WTC11 (cell line): ENCODE measurements at regions not wholly inside any gene's neighbourhood (a gene's known extent, or its start where the extent isn't known, plus 50 kb on each side); places are given as distances from the start of the nearest gene placed in this dataset.

Source experiments
- ATAC-seq: fragments of 200-7000 bp; cut with Tn5 transposase; 2 replicates; pipeline ENCODE4 v1.10.0; 2021; ENCODE audit warnings: mild to moderate bottlenecking, moderate library complexity
- CTCF ChIA-PET: fragments of 300-600 bp; sonication (Branson Sonifier 250); formaldehyde crosslinking; loops from one replicate; lab custom pipeline; 2021; ENCODE audit warnings: antibody characterized with exemption; lab: Charles Lee
- POLR2A ChIA-PET: fragments of 350-600 bp; sonication (Branson Sonifier 250); formaldehyde crosslinking; loops from one replicate; lab custom pipeline; 2021; ENCODE audit warnings: antibody characterized with exemption; lab: Charles Lee
- DNase-seq: peaks from one replicate; pipeline ENCODE4 v3.0.0; 2021; ENCODE audit warnings: low spot score
- H3K27ac Mint-ChIP-seq: 2 replicates; pipeline ENCODE4 v1.8.0; 2021; ENCODE audit warnings: mixed read lengths
- H3K27me3 Mint-ChIP-seq: 2 replicates; pipeline ENCODE4 v1.8.0; 2021; ENCODE audit warnings: low read depth, mild to moderate bottlenecking, moderate library complexity, mixed read lengths
- H3K36me3 Mint-ChIP-seq: 2 replicates; pipeline ENCODE4 v1.8.0; 2021; ENCODE audit warnings: mixed read lengths
- H3K4me1 Mint-ChIP-seq: 2 replicates; pipeline ENCODE4 v1.8.0; 2022; ENCODE audit warnings: mixed read lengths
- H3K4me3 Mint-ChIP-seq: 2 replicates; pipeline ENCODE4 v1.8.0; 2021; ENCODE audit warnings: mild to moderate bottlenecking, moderate library complexity, mixed read lengths
- H3K9me3 Mint-ChIP-seq: 2 replicates; pipeline ENCODE4 v1.8.0; 2021; ENCODE audit warnings: mixed read lengths
- JAZF1 ChIP-seq: fragments of 250-450 bp; sonication (Bioruptor Pico); IDR thresholded peaks from 2 replicates; pipeline ENCODE4 v1.9.0; 2021; ENCODE audit warnings: moderate library complexity, mild to moderate bottlenecking, inconsistent platforms
- KAT7 ChIP-seq: sonication (generic); formaldehyde crosslinking; IDR thresholded peaks from 2 replicates; pipeline ENCODE4 v1.8.1; 2023; ENCODE audit warnings: missing genetic modification reagents, mild to moderate bottlenecking, borderline replicate concordance
- NFYB ChIP-seq: sonication (generic); formaldehyde crosslinking; conservative IDR thresholded peaks from 2 replicates; pipeline ENCODE4 v1.8.0; 2022; ENCODE audit warnings: low read depth, missing genetic modification reagents
- NR3C1 ChIP-seq: sonication (generic); formaldehyde crosslinking; conservative IDR thresholded peaks from 2 replicates; pipeline ENCODE4 v1.8.1; 2023; ENCODE audit warnings: low read depth, mild to moderate bottlenecking, missing genetic modification reagents
- OVOL2 ChIP-seq: fragments of 250-450 bp; sonication (Bioruptor Pico); IDR thresholded peaks from 2 replicates; pipeline ENCODE4 v1.9.0; 2021; ENCODE audit warnings: mild to moderate bottlenecking, borderline replicate concordance
- PRRX2 ChIP-seq: fragments of 250-450 bp; sonication (Bioruptor Pico); IDR thresholded peaks from 2 replicates; pipeline ENCODE4 v1.8.0; 2021; ENCODE audit warnings: mild to moderate bottlenecking
- RELA ChIP-seq: sonication (generic); formaldehyde crosslinking; IDR thresholded peaks from 2 replicates; pipeline ENCODE4 v1.8.1; 2022; ENCODE audit warnings: missing genetic modification reagents, mild to moderate bottlenecking, borderline replicate concordance
- ZNF219 ChIP-seq: sonication (generic); formaldehyde crosslinking; IDR thresholded peaks from 2 replicates; pipeline ENCODE4 v1.8.0; 2023; ENCODE audit warnings: missing genetic modification reagents, mild to moderate bottlenecking, borderline replicate concordance
- ZNF423 ChIP-seq: fragments of 250-450 bp; sonication (Bioruptor Pico); IDR thresholded peaks from 2 replicates; pipeline ENCODE4 v2.1.2; 2022; ENCODE audit warnings: mild to moderate bottlenecking, moderate library complexity
- TF ChIP-seq, protein P1 (sequence below): sonication (generic); formaldehyde crosslinking; IDR thresholded peaks from 2 replicates; pipeline ENCODE4 v1.8.1; 2022; ENCODE audit warnings: low read depth, mild to moderate bottlenecking, moderate library complexity, missing genetic modification reagents, borderline replicate concordance
- TF ChIP-seq, protein P2 (sequence below): fragments of 250-450 bp; sonication (Bioruptor Pico); conservative IDR thresholded peaks from 2 replicates; pipeline ENCODE4 v1.9.0; 2021; ENCODE audit warnings: mild to moderate bottlenecking
- TF ChIP-seq, protein P3 (sequence below): sonication (generic); formaldehyde crosslinking; IDR thresholded peaks from 2 replicates; pipeline ENCODE4 v1.8.0; 2022; ENCODE audit warnings: mild to moderate bottlenecking, missing genetic modification reagents
- TF ChIP-seq, protein P4 (sequence below): fragments of 250-450 bp; sonication (Bioruptor Pico); IDR thresholded peaks from 2 replicates; pipeline ENCODE4 v1.9.0; 2021; ENCODE audit warnings: moderate library complexity, mild to moderate bottlenecking, inconsistent platforms, borderline replicate concordance
- TF ChIP-seq, protein P5 (sequence below): sonication (generic); formaldehyde crosslinking; IDR thresholded peaks from 2 replicates; pipeline ENCODE4 v1.8.0; 2022; ENCODE audit warnings: missing genetic modification reagents

DNA sequence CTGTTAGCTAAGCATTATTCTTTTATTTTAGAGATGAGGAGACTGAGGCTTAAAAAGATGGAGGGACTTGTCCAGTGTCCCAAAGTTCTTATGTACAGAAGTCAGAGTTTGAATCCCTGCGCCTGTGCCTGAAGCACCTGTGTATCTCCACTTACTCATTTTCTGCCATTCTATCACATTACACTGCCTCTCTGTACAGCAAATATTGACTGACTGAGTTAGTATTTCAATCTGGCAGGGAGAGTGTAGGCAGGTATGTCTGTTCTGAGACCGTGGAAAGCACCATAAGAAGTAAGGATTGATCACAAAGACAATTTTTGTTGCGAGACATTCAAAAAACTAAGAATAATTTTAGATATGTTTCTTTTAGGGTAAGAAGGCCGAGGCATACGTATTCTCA is 162.7 kb downstream of the KITLG start (continued):
- TF ChIP-seq, protein P1, sequence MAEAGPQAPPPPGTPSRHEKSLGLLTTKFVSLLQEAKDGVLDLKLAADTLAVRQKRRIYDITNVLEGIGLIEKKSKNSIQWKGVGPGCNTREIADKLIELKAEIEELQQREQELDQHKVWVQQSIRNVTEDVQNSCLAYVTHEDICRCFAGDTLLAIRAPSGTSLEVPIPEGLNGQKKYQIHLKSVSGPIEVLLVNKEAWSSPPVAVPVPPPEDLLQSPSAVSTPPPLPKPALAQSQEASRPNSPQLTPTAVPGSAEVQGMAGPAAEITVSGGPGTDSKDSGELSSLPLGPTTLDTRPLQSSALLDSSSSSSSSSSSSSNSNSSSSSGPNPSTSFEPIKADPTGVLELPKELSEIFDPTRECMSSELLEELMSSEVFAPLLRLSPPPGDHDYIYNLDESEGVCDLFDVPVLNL = no peak
- TF ChIP-seq, all 79 proteins: peak for 0

DNA sequence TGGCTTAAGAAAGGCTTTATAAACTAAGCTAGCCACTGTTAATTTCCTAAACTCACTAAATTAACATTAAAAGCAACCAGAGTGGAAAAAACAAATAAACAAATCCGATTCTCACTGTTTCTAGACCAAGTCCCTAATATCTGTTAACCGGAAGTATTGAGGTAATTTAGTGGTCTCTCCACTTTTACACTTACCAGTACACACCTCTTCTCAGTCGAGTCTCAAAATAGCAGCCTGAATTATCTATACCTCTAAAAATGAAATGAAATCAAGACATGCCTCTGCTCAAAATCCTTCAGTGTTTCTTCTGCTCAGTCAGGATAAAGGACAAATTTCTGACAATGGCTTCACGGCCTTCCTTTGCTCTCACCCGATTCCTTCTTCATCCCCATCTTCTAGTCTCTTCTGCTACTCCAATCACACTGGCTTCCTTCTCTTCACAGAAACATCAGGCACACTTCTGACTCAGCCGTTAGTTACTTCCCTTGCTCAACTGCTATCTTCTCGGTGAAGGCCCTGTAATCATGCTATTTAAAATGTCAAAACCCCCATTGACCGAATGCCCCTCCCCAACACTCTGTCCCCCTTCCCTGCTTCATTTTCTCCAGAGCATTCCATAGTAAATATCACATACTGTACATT is 161.3 kb downstream of the KITLG start:
- TF ChIP-seq ZNF219 (CRISPR knock-in tag) (no peak), ZNF423 (CRISPR knock-in tag) (no peak), OVOL2 (CRISPR knock-in tag) (no peak), KAT7 (CRISPR knock-in tag) (no peak), JAZF1 (CRISPR knock-in tag) (no peak), PRRX2 (CRISPR knock-in tag) (no peak), NFYB (no peak), NR3C1 (CRISPR knock-in tag) (no peak), RELA (no peak)
- TF ChIP-seq, protein P1 = no peak
- TF ChIP-seq, protein P2, sequence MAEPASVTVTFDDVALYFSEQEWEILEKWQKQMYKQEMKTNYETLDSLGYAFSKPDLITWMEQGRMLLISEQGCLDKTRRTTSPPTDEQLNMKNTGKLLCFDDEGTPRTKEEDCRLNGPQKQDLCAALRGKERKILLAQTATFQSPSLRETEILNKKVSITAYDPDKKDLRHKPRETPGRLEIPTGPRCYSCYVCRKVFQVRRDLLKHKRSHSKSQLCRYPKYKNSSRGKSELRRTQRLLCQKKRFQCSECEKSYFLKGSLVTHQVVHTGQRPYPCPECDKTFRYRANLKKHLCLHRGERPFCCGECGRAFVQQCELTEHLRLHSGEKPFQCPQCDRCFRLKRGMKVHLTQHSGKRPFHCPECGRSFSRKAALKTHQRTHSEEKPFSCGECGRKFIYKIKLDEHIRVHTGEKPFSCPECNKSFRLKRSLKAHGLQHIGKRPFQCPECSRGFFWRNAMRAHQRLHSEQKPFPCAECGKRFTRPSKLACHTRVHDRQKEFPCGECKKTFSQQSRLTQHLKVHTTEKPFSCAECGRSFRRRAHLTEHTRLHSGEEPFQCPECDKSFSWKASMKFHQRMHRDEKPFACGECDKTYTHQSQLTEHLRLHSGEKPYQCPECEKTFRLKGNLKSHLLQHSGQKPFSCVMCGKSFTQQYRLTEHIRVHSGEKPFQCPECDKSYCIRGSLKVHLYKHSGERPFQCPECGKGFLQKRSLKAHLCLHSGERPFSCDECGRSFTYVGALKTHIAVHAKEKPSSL (CRISPR knock-in tag) = no peak
- TF ChIP-seq, protein P3, sequence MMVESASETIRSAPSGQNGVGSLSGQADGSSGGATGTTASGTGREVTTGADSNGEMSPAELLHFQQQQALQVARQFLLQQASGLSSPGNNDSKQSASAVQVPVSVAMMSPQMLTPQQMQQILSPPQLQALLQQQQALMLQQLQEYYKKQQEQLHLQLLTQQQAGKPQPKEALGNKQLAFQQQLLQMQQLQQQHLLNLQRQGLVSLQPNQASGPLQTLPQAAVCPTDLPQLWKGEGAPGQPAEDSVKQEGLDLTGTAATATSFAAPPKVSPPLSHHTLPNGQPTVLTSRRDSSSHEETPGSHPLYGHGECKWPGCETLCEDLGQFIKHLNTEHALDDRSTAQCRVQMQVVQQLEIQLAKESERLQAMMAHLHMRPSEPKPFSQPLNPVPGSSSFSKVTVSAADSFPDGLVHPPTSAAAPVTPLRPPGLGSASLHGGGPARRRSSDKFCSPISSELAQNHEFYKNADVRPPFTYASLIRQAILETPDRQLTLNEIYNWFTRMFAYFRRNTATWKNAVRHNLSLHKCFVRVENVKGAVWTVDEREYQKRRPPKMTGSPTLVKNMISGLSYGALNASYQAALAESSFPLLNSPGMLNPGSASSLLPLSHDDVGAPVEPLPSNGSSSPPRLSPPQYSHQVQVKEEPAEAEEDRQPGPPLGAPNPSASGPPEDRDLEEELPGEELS = no peak
- TF ChIP-seq, protein P4, sequence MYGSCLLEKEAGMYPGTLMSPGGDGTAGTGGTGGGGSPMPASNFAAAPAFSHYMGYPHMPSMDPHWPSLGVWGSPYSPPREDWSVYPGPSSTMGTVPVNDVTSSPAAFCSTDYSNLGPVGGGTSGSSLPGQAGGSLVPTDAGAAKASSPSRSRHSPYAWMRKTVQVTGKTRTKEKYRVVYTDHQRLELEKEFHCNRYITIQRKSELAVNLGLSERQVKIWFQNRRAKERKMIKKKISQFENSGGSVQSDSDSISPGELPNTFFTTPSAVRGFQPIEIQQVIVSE (CRISPR knock-in tag) = no peak
- TF ChIP-seq, protein P5, sequence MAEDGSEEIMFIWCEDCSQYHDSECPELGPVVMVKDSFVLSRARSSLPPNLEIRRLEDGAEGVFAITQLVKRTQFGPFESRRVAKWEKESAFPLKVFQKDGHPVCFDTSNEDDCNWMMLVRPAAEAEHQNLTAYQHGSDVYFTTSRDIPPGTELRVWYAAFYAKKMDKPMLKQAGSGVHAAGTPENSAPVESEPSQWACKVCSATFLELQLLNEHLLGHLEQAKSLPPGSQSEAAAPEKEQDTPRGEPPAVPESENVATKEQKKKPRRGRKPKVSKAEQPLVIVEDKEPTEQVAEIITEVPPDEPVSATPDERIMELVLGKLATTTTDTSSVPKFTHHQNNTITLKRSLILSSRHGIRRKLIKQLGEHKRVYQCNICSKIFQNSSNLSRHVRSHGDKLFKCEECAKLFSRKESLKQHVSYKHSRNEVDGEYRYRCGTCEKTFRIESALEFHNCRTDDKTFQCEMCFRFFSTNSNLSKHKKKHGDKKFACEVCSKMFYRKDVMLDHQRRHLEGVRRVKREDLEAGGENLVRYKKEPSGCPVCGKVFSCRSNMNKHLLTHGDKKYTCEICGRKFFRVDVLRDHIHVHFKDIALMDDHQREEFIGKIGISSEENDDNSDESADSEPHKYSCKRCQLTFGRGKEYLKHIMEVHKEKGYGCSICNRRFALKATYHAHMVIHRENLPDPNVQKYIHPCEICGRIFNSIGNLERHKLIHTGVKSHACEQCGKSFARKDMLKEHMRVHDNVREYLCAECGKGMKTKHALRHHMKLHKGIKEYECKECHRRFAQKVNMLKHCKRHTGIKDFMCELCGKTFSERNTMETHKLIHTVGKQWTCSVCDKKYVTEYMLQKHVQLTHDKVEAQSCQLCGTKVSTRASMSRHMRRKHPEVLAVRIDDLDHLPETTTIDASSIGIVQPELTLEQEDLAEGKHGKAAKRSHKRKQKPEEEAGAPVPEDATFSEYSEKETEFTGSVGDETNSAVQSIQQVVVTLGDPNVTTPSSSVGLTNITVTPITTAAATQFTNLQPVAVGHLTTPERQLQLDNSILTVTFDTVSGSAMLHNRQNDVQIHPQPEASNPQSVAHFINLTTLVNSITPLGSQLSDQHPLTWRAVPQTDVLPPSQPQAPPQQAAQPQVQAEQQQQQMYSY (CRISPR knock-in tag) = no peak
- TF ChIP-seq, all 79 proteins: peak for 0
- no peak overlapping the region for H3K4me3 Mint-ChIP-seq
- no peaks in the 10 kb centered on the region for H3K4me1 Mint-ChIP-seq
- no peak overlapping the region for H3K27ac Mint-ChIP-seq
- ChIA-PET POLR2A (no interaction called here), CTCF (no interaction called here)
- no peaks in the 10 kb centered on the region for H3K9me3 Mint-ChIP-seq
- no peaks in the 10 kb centered on the region for H3K36me3 Mint-ChIP-seq
- H3K27me3 Mint-ChIP-seq = no peaks in the 10 kb centered on the region
- DNase-seq = no peak
- ATAC-seq = no peak
